ENCODE measurements at regions not wholly inside any gene's neighbourhood (a gene's known extent, or its start where the extent isn't known, plus 50 kb on each side); places are given as distances from the start of the nearest gene placed in this dataset.

DNA sequence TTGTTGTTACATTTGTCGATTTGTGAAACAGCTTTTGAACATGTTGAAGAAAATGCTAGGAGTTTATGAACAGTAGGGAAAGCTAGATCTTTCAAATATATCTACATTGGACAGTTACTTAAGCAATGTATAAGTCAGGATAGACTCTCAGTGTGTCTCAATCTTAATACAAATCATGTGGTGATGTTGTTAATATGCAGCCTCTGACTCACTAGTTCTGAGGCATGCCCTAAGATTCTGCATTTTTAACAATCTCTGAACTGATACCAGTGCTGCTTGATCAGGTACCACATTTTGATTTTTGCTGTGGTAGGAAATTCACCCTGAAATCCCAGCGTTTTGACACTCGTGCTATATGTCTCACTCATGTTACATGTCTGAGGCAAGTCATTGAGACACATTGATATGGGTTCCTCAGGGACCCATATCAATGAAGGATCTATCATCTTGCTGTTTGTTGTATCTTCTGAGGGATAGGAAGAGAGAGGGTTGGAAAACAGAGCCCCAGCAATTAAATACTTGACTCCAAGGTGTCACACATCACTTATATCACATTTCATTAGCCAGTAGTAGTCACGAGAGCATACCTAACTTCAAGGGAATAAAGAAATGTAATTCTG lies 597.9 kb downstream of the TAFA4 start:
- TF ChIP-seq CTCF (IDR thresholded peaks at IDR 0.05; ENCODE audit: low read depth, low read length) (no peak), POLR2A (IDR thresholded peaks at IDR 0.05; ENCODE audit: extremely low read depth, insufficient read length) (no peak), MYC (IDR thresholded peaks at IDR 0.05; ENCODE audit: low read depth, low read length) (no peak)

Measured in NB4 (cell line).